Naive B cell (primary cell): ENCODE measurements at regions not wholly inside any gene's neighbourhood (a gene's known extent, or its start where the extent isn't known, plus 50 kb on each side); places are given as distances from the start of the nearest gene placed in this dataset.

ENCODE experiments used
- ATAC-seq, 2 donors: fragments of 150-1000 bp; cut with Tn5 transposase; 2 replicates each; pipeline ENCODE4 v1.10.0; 2021; ENCODE audit warnings: low read depth in 2 of 2, mild to moderate bottlenecking in 2 of 2, moderate library complexity in 2 of 2
- DNase-seq: peaks from one replicate; pipeline ENCODE4 v3.0.0; 2022
- H3K27ac Mint-ChIP-seq, 6 donors: one replicate each; pipeline ENCODE4 v1.8.0; 2020 to 2022; ENCODE audit warnings: mild to moderate bottlenecking in 6 of 6, mixed read lengths in 6 of 6, moderate library complexity in 5 of 6, inconsistent platforms in 2 of 6
- H3K27me3 Mint-ChIP-seq, 3 donors: one replicate each; pipeline ENCODE4 v1.8.0; 2021 to 2022; ENCODE audit warnings: mixed read lengths in 3 of 3, mild to moderate bottlenecking in 1 of 3
- H3K36me3 Mint-ChIP-seq, 2 donors: one replicate each; pipeline ENCODE4 v1.8.0; 2020 to 2022; ENCODE audit warnings: mixed read lengths in 2 of 2, inconsistent platforms in 1 of 2, mild to moderate bottlenecking in 1 of 2
- H3K4me1 Mint-ChIP-seq, 3 donors: one replicate each; pipeline ENCODE4 v1.8.0; 2020 to 2022; ENCODE audit warnings: mixed read lengths in 3 of 3, inconsistent platforms in 1 of 3, mild to moderate bottlenecking in 1 of 3, moderate library complexity in 1 of 3
- H3K4me3 Mint-ChIP-seq, 8 donors: one replicate each; pipeline ENCODE4 v1.8.0; 2020 to 2022; ENCODE audit warnings: mild to moderate bottlenecking in 8 of 8, mixed read lengths in 8 of 8, moderate library complexity in 8 of 8, inconsistent platforms in 2 of 8
- H3K9me3 Mint-ChIP-seq, 7 donors: one replicate each; pipeline ENCODE4 v1.8.0; 2020 to 2022; ENCODE audit warnings: mixed read lengths in 7 of 7, mild to moderate bottlenecking in 5 of 7, inconsistent platforms in 2 of 7, moderate library complexity in 1 of 7

- Mint-ChIP-seq H3K4me3 (no peak overlapping the region), H3K4me1 (no peaks in the 10 kb centered on the region), H3K27ac (no peak overlapping the region), H3K9me3 (peaks cover 0 to 3% (median 0%) of the 10 kb centered on the region in 7 donors), H3K27me3 (no peaks in the 10 kb centered on the region), H3K36me3 (no peaks in the 10 kb centered on the region)
- ATAC-seq = no peak
- no peak for DNase-seq
Measured at GRCh38 chr5:155844542-155844941, 482.4 kb upstream of the SGCD start.

- ATAC-seq (no peak), DNase-seq (no peak)
- no peaks in the 10 kb centered on the region for H3K4me1 Mint-ChIP-seq
- H3K27me3 Mint-ChIP-seq = peaks cover 0 to 5% (median 0%) of the 10 kb centered on the region in 3 donors
- no peak overlapping the region for H3K27ac Mint-ChIP-seq
- no peaks in the 10 kb centered on the region for H3K36me3 Mint-ChIP-seq
- H3K9me3 Mint-ChIP-seq = peaks cover 0 to 4% (median 0%) of the 10 kb centered on the region in 7 donors
- H3K4me3 Mint-ChIP-seq = no peak overlapping the region
Measured at GRCh38 chr5:155850370-155850769, 476.6 kb upstream of the SGCD start.

- no peaks in the 10 kb centered on the region for H3K36me3 Mint-ChIP-seq
- no peaks in the 10 kb centered on the region for H3K4me1 Mint-ChIP-seq
- peaks cover 6 to 14% (median 9%) of the 10 kb centered on the region in 3 donors for H3K27me3 Mint-ChIP-seq
Measured at GRCh38 chr5:155866971-155867370, 460.0 kb upstream of the SGCD start.

GRCh38 chr5:155867522-155868088, 459.4 kb upstream of the SGCD start:
- no peak for DNase-seq
- Mint-ChIP-seq H3K36me3 (no peaks in the 10 kb centered on the region), H3K4me3 (no peak overlapping the region), H3K9me3 (peaks cover 0 to 2% (median 0%) of the 10 kb centered on the region in 7 donors), H3K4me1 (no peaks in the 10 kb centered on the region), H3K27ac (no peak overlapping the region), H3K27me3 (peaks cover 6 to 14% (median 10%) of the 10 kb centered on the region in 3 donors)
- ATAC-seq = no peak

More at GRCh38 chr5:155866971-155867370, 460.0 kb upstream of the SGCD start:
- no peak overlapping the region for H3K4me3 Mint-ChIP-seq
- H3K27ac Mint-ChIP-seq = no peak overlapping the region
- no peak for ATAC-seq
- H3K9me3 Mint-ChIP-seq = peaks cover 0 to 2% (median 0%) of the 10 kb centered on the region in 7 donors
- no peak for DNase-seq

- ATAC-seq = no peak
- Mint-ChIP-seq H3K9me3 (peaks cover 0 to 2% (median 0%) of the 10 kb centered on the region in 7 donors), H3K36me3 (no peaks in the 10 kb centered on the region), H3K27ac (no peak overlapping the region), H3K27me3 (peaks cover 6 to 14% (median 10%) of the 10 kb centered on the region in 3 donors), H3K4me3 (no peak overlapping the region), H3K4me1 (no peaks in the 10 kb centered on the region)
- no peak for DNase-seq
Measured at GRCh38 chr5:155870636-155871035, 456.3 kb upstream of the SGCD start.

- H3K9me3 Mint-ChIP-seq = peaks cover 0 to 2% (median 0%) of the 10 kb centered on the region in 7 donors
- no peak overlapping the region for H3K27ac Mint-ChIP-seq
- peak overlapping the region in 1 of 8 donors; percentile 13 for H3K4me3 Mint-ChIP-seq
- no peaks in the 10 kb centered on the region for H3K36me3 Mint-ChIP-seq
- ATAC-seq (no peak), DNase-seq (no peak)
- H3K27me3 Mint-ChIP-seq = peaks cover 6 to 14% (median 10%) of the 10 kb centered on the region in 3 donors
- H3K4me1 Mint-ChIP-seq = no peaks in the 10 kb centered on the region
Measured at GRCh38 chr5:155871623-155872022, 455.3 kb upstream of the SGCD start.

GRCh38 chr5:155872629-155873220, 454.2 kb upstream of the SGCD start:
- no peak overlapping the region for H3K27ac Mint-ChIP-seq

GRCh38 chr5:155878991-155879575, 447.9 kb upstream of the SGCD start:
- DNase-seq = no peak
- H3K9me3 Mint-ChIP-seq = no peaks in the 10 kb centered on the region
- H3K4me3 Mint-ChIP-seq = no peak overlapping the region
- H3K4me1 Mint-ChIP-seq = no peaks in the 10 kb centered on the region
- no peak for ATAC-seq
- H3K27ac Mint-ChIP-seq = no peak overlapping the region
- no peaks in the 10 kb centered on the region for H3K27me3 Mint-ChIP-seq
- H3K36me3 Mint-ChIP-seq = no peaks in the 10 kb centered on the region

More at GRCh38 chr5:155872629-155873220, 454.2 kb upstream of the SGCD start:
- Mint-ChIP-seq H3K4me3 (no peak overlapping the region), H3K27me3 (peaks cover 6 to 14% (median 10%) of the 10 kb centered on the region in 3 donors), H3K4me1 (no peaks in the 10 kb centered on the region), H3K9me3 (peaks cover 0 to 2% (median 0%) of the 10 kb centered on the region in 7 donors), H3K36me3 (no peaks in the 10 kb centered on the region)
- DNase-seq (no peak), ATAC-seq (no peak)

GRCh38 chr5:155884041-155884440, 442.9 kb upstream of the SGCD start:
- ATAC-seq = no peak
- no peaks in the 10 kb centered on the region for H3K27me3 Mint-ChIP-seq
- H3K27ac Mint-ChIP-seq = peak overlapping the region in 1 of 6 donors; percentile 4
- H3K4me1 Mint-ChIP-seq = no peaks in the 10 kb centered on the region
- H3K36me3 Mint-ChIP-seq = no peaks in the 10 kb centered on the region
- no peak overlapping the region for H3K4me3 Mint-ChIP-seq
- H3K9me3 Mint-ChIP-seq = peaks cover 0 to 2% (median 0%) of the 10 kb centered on the region in 7 donors
- DNase-seq = no peak

GRCh38 chr5:155885199-155885598, 441.8 kb upstream of the SGCD start:
- DNase-seq = no peak
- Mint-ChIP-seq H3K9me3 (peaks cover 0 to 2% (median 0%) of the 10 kb centered on the region in 7 donors), H3K4me3 (peak overlapping the region in 1 of 8 donors; percentile 57), H3K27me3 (no peaks in the 10 kb centered on the region), H3K27ac (no peak overlapping the region), H3K4me1 (no peaks in the 10 kb centered on the region), H3K36me3 (no peaks in the 10 kb centered on the region)
- no peak for ATAC-seq

GRCh38 chr5:155886311-155887031, 440.5 kb upstream of the SGCD start:
- H3K4me1 Mint-ChIP-seq = no peaks in the 10 kb centered on the region
- no peaks in the 10 kb centered on the region for H3K36me3 Mint-ChIP-seq
- no peak overlapping the region for H3K4me3 Mint-ChIP-seq
- peaks cover 0 to 2% (median 0%) of the 10 kb centered on the region in 7 donors for H3K9me3 Mint-ChIP-seq
- no peak overlapping the region for H3K27ac Mint-ChIP-seq
- H3K27me3 Mint-ChIP-seq = no peaks in the 10 kb centered on the region
- DNase-seq = no peak
- ATAC-seq = no peak

GRCh38 chr5:155895484-155895883, 431.5 kb upstream of the SGCD start:
- H3K36me3 Mint-ChIP-seq = no peaks in the 10 kb centered on the region
- no peaks in the 10 kb centered on the region for H3K4me1 Mint-ChIP-seq
- H3K27me3 Mint-ChIP-seq = no peaks in the 10 kb centered on the region
- DNase-seq (no peak), ATAC-seq (no peak)
- no peak overlapping the region for H3K4me3 Mint-ChIP-seq
- H3K9me3 Mint-ChIP-seq = peaks cover 0 to 2% (median 0%) of the 10 kb centered on the region in 7 donors
- no peak overlapping the region for H3K27ac Mint-ChIP-seq

- Mint-ChIP-seq H3K4me1 (no peaks in the 10 kb centered on the region), H3K27me3 (no peaks in the 10 kb centered on the region), H3K4me3 (no peak overlapping the region), H3K9me3 (peaks cover 0 to 2% (median 0%) of the 10 kb centered on the region in 7 donors), H3K36me3 (no peaks in the 10 kb centered on the region), H3K27ac (no peak overlapping the region)
- DNase-seq = no peak
- ATAC-seq = no peak
Measured at GRCh38 chr5:155897761-155898160, 429.2 kb upstream of the SGCD start.
